GM19240 (cell line): ENCODE measurements at regions not wholly inside any gene's neighbourhood (a gene's known extent, or its start where the extent isn't known, plus 50 kb on each side); places are given as distances from the start of the nearest gene placed in this dataset.

Source experiments
- DNase-seq: peaks from one replicate; pipeline ENCODE4 v3.0.0; 2011; ENCODE audit warnings: low spot score; ENCODE audit not compliant: insufficient read length

DNA sequence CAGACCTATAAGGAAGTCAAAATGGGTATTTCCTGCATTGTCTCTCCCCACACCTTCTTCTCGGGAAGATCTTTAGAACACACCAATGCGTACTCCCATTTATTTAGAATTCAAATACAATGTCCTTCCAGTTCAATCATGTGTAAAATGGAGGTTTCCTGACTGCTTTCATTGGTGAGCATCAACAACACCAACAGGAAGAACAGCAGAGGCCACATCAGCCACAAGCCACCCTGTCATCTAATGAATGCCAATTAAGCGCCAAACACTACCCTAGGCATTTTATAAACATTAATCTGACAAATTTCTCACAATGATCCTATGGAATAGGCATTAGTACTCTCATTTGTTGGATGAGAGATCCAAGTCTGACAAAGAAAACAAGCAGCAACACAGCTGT lies 68.4 kb upstream of the SMLR1 start:
- no peak for DNase-seq

DNA sequence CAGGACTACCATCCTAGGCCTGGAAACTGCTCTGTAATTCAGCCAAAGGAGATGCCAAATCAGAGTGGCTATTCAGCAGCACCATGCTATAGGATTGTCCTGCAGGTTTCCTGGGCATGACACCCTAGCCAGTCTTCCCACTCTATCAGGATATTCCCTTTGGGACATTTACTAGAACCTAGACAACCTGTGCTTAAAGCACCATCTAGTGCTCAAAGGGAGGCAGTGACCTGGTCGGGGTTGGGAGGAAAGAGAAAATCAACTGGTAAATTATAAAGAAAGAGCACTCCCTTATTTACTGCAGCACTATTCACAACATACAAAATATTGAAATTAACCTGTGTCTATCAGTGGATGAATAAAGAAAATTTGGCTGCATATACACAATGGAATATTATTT lies 67.2 kb upstream of the SMLR1 start:
- no peak for DNase-seq

DNA sequence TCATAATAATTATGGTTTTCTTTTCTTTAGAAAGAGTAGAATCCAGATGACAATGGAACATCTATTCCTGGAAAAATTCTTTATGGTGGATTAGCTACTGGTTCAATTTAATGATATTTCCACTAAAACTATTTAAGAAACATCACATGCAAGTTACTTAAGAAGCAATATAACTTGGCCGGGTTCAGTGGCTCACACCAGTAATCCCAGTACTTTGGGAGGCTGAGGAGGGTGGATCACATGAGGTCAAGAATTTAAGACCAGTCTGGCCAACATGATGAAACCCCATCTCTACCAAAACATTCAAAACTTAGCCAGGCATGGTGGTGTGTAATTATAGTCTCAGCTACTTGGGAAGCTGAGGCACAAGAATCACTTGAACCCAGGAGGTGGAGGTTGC lies 65.9 kb upstream of the SMLR1 start:
- no peak for DNase-seq

DNA sequence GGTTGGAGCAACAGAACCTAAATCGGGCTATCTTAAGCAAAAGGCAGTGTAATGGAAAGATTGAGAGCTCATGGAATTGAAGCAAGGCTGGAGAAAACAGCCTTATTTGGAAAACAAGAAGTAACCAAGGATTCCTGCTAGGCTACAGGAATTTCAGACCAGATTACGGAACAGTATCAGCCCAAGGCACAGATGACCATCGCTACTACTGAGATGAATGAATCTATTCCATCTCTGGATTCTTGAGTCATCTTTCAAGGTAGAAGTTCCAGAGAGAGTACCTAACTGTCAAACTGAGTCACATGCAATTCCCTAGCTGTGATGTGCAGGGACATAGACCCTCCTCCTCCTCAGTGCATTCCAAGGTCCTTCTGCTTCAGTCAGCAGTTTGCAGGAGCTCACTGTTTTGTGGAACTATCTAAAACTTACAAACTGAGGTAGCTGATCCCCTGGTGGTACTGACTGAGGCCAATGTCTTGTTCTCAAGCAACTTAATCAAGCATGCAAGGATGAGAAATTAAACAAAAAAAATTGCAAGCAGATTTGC lies 62.0 kb upstream of the SMLR1 start:
- no peak for DNase-seq

DNA sequence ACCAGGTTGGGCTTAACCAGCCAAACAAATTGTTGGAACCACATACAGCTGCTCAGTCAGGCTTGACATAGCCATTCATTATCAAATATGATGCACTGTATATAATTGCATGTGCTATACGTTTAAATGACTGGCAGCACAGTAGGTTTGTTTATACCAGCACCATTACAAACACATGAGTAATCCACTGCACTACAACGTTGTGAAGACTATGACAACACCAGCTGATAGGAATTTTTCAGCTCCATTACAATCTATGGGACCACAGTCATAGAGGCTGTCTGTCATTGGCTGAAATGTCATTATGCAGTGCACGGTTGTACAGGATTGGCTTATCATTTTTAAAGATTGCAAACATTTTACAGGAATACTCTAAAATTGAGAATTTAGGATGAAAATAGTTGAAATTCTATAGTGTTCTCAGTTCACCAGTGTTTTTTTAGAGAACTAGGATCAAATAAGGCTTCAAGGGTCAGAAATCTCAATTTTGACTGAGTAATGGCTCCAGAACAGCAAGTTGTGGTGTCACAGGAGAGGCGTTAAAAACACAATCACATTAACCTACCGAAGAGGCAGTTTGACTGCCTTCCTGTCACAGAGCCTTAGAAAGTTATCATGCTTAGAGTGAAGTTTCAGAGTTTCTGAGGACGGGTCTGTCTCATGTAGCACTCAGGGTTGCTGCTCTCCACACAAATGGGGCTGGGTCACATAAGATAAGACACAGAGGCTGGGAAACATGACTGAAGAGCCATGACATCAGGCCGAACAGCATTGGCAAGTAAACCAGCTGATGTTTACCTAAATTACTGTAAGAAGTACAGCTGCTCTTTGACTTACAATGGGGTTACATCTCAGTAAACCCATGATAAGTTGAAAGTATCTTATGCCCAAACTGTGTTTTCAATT lies 60.7 kb upstream of the SMLR1 start:
- DNase-seq, result no peak

DNA sequence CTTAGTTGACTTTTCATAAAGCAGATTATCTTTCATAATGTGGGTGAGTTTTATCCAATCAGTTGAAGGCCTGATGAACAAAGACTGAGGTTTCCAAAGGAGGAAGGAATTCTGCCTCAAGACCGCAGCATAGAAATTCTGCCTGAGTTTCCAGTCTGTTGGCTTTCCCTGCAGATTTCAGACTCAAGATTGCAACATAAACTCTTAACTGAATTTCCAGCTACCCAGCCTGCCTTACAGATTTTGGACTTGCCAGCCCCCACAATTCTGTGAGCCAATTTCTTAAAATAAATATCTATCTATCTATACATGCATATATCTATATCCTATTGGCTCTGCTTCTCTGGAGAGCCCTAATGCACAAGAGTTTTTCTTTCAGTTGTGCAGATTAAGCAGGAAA lies 57.3 kb upstream of the SMLR1 start:
- no peak for DNase-seq

DNA sequence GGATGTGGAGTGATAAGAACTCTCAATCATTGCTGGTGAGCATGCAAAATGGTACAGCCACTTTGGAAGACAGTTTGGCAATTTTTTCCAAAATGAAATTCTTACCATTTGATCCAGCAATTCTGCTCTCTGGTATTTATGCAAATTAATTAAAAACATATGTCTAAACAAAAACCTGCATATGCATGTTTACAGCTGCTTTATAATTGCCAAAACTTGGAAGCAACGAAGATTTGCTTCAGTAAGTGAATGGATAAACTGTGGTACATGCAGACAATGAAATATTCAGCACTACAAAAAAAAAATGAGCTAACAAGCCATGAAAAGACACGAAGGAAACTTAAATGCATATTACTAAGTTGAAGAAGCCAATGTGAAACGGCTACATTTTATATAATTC lies 55.5 kb upstream of the SMLR1 start:
- no peak for DNase-seq

GRCh38 chr6:130773860-130774259 lies 53.3 kb upstream of the SMLR1 start:
- no peak for DNase-seq

GRCh38 chr6:130775411-130776012 lies 51.7 kb upstream of the SMLR1 start:
- DNase-seq, result no peak

- peak; percentile 64 for DNase-seq
Observed at GRCh38 chr6:130776287-130776925, 50.8 kb upstream of the SMLR1 start.
